HG03060 (cell line): ENCODE measurements at regions not wholly inside any gene's neighbourhood (a gene's known extent, or its start where the extent isn't known, plus 50 kb on each side); places are given as distances from the start of the nearest gene placed in this dataset.
"Not testable (repeated sequence)": the region's sequence is repeated elsewhere in the genome, so short reads cannot be mapped to it uniquely, and the experiment has no call there.

Experiments used
- ATAC-seq: cut with Tn5 transposase; IDR thresholded peaks from one replicate; pipeline ENCODE4 v1.9.1; 2021; ENCODE audit warnings: low read depth, moderate number of reproducible peaks; ENCODE audit not compliant: unreplicated experiment

DNA sequence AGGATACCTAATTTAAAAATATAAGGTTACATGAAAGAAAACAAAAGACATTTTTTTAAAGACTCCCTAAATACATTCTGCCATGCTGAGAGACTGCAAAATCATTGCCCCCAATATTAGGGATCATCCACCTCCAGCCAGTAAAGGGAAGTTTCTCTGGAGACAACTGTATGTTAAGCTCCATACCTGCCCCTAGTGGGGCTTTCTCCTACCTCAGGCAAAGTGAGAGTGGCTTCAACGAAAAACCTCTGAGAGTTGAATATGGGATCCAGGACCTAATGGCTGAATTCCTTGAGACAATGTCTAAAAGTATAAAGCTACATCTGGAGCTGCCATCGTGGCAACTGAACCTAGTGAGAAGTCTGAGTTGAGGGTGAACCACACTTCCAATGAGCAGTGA lies 248.1 kb upstream of the FIGN start:
- no peak for ATAC-seq

DNA sequence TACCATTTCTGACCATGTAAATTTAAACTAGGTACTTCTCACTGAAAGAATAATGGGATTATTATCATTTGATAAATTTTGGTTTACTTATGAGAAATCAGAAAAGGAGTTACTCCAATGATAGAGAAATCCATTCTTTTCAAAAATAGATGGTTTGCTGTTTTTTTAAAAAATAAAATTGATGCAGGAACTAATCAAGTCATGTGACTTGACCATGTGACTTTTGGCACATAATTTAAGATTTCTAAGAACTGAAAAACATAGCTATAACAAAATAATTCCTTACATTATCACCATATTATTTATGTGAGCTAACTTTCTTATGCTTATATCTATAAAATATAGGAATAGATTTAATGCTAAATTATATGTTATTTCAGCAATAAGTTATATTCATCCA lies 247.1 kb upstream of the FIGN start:
- no peak for ATAC-seq

DNA sequence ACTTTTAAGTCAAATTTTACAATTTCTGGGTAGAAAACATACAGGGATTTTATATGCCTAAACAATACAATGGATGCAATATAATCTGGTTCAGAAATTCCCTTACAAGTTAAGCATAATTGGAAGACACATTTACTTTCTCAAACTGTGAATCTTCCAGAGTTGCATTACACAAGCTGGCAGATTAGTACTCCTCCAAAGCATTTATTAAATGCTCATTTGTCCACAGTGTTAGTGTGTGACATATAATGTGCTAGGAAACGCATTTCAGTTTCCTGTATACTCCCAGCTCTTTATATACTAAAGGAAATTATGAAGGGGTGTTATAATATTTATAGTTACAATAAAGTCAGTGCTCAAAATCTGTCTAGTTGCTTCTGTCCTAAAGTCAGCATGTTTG lies 239.0 kb upstream of the FIGN start:
- no peak for ATAC-seq

DNA sequence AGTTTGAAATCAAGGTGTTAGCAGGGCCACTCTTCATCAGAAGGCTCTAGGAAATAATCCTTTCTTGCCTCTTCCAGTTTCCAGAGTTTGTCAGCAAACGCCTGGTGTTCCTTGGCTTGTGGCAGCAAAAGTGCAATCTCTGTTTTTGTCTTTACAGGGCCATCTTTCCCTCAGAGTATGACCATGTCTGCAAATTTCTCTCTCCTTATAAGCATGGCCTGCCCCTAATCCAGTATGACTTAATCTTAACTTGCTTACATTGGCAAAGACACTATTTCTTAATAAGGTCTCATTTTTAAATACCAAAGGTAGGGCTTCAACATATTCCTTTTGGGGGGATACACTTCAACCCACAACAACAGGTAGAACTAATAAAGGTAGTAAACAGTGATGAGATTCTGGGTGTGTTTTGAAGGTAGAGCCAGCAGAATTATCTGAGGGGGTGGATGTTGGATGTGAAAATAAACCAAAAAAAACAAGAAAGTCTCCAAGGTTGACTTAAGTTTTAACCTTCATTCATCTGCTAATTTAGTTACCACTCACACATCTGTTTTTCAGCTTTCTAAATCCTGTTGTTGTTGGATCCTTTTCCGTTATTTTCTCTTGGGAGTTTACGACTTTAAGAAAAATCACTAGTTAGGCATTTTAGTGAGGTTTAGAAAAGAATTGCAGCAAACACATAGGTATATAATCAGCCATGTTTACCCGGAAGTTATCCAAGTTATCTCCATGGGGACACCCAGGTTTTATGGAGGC lies 234.4 kb upstream of the FIGN start:
- no peak for ATAC-seq

DNA sequence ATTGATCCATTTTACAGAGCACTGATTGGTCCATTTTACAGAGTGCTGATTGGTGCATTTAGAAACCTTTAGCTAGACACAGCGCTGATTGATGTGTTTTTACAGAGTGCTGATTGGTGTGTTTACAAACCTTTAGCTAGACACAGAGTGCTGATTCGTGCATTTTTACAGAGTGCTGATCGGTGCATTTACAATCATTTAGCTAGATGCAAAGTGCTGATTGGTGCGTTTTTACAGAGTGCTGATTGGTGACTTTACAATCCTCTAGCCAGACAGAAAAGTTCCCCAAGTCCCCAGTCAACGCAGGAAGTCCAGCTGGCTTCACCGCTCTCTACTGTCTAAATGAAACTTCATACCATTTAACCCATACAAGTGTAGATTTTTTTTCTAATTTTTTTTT lies 228.5 kb upstream of the FIGN start:
- ATAC-seq = not testable (repeated sequence)

DNA sequence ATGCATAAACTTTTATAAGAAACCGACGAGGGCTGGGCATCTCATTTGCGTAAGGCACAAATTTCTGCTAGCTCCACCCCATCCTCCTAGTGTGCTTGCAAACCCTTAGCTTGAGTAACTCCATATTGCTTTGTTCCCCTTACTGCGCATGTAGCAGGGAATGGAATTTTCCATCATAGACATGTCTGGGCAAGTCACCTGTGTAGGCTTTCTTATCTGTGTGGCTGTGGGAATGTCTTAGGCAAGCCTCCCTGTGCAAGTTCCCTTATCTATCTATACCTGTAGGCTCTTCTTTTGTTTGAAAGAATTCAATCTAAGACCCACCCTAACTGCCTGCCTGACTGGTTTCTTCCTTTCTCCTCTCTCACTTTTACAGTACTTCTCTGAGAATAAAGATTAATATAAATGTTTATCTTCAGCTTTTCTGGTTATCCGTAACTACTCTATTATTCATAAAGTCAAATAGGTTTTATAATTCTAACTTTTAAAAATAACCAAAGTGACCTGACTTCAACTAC lies 217.6 kb upstream of the FIGN start:
- ATAC-seq = no peak

DNA sequence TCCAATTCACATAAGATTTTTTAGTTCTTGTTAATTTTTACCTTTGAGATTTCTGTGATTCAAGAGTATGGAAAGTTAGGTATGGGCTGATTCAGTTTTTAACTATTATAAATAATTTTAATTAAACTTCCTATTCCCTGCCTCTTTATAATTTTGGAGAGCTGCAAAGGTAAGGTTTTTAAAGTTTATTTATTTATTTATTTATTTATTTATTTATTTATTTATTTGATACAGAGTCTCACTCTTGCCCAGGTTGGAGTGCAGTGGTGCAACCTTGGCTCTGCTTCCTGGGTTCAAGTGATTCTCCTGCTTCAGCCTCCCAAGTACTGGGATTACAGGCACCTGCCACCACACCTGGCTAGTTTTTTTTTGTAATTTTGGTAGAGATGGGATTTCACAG lies 215.5 kb upstream of the FIGN start:
- ATAC-seq = no peak

DNA sequence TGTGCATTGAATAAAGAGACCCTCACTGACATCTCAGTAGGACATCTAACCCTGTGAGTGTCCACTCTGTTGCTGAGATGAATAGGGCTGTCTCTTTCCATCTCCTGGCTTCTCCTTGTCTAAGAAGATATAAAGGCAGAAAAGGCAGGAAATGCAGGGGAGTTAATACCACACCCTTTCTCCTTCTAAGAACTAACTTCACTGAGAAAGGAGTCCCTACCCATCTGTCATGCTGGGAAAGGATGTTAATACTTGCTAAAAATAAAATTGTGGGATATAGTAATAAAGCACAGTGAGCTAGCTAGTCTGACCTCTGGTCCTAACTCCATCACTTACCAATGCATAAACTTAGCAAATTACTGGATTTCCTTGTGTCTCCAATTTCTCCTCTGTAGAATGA lies 213.9 kb upstream of the FIGN start:
- ATAC-seq = no peak

DNA sequence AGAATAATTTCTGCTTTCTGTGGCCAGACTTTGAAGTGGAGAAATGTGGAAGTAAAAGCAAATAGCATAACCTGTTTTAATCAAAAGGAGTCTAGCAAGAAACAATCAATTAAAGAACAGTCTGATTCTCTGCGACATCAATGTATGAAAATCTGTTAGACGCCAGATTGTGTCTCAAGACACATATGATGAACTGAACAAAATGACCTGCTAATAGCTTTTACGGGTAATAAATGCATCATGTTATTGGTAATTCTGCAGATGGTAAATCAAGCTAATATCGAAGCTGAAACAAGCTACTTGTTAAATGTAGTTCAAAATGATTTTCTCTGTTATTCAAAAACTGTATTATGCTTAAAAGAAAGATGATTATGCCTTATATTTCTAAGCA lies 208.5 kb upstream of the FIGN start:
- ATAC-seq = no peak

DNA sequence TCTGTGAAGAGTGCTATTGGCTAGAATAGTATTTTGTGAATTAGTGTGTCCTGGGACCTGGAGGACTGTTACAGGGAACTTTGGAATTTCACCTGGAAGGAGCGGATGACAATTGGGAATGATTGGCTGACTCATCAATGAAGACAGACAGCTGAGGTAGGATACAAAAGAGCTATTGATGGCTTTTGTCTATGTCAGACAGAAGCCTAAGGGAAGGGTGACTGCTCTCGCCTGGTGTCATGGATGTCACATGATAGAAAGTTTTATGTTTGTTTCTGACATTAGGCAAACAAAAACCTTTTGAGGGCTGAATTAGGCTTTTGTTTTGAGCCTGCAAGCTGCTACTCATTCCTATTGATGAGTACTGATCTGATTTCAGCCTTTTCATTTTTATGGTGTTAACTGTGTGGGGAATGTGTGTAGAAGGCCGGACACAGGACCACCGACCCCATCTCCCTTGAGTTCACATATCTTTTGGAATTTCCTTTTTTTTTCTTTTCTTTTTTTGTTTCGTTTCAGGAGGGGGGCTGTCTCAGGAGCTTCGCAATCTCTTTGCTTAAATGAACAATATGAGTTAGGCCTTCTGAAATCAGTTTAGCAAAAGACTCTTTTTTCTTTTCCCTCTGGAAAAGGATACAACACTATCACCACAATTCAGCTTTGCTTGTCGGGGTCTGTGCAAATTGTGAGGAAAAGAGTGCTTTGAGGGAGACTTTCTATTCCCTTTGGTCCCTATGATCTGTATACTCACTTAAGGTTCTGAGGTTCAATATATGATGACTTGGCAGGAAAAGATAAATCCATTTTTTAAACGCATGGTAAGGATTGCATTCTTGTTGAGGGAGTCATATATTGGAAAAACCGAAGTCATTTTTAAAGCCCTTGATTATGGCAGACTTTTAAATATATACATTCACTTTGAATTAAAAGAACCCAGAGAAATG lies 207.9 kb upstream of the FIGN start:
- no peak for ATAC-seq

DNA sequence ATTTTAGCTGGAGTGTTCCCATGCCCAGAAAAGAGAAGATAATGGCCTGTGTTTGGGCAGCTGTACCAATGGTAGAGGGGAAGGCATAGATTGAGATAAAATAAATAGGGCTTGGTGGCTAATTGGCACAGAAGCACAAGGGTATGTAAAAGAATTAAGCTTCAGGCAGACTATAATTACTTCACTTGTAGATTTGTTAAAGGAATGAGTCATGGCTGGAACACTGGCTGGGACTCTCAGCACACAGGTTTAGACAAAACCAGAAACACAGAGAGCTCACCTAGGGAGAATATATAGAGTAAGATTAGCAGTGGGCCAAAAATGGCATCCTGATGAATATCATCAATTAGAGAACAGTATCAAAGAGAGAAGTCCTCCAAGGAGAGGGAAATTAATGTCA lies 198.3 kb upstream of the FIGN start:
- no peak for ATAC-seq

DNA sequence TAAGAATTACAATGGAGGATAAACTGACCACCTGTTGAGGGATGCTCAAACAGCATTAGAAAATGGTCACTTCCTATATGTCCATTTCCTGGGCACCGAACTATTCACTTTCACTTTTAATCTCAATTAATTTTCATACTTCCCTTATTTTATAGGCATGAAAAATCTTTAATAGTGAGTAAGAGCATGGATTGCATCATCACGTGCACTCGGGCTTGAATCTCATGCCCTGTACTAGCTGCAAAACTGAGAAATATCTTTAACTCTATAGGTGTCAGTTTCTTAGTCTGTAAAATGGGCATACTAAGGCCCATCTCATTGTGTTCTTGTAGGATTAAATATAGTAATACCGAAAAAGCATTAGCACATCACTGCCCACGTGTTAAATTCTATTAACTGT lies 183.9 kb upstream of the FIGN start:
- ATAC-seq = no peak

DNA sequence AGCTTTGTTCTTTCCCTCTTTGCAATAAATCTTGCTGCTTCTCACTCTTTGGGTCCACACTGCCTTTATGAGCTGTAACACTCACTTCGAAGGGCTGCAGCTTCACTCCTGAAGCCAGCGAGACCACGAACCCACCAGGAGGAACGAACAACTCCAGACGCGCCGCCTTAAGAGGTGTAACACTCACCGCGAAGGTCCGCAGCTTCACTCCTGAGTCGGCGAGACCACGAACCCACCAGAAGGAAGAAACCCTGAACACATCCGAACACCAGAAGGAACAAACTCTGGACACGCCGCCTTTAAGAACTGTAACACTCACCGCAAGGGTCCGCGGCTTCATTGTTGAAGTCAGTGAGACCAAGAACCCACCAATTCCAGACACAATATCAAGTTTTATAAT lies 178.7 kb upstream of the FIGN start:
- ATAC-seq = not testable (repeated sequence)

DNA sequence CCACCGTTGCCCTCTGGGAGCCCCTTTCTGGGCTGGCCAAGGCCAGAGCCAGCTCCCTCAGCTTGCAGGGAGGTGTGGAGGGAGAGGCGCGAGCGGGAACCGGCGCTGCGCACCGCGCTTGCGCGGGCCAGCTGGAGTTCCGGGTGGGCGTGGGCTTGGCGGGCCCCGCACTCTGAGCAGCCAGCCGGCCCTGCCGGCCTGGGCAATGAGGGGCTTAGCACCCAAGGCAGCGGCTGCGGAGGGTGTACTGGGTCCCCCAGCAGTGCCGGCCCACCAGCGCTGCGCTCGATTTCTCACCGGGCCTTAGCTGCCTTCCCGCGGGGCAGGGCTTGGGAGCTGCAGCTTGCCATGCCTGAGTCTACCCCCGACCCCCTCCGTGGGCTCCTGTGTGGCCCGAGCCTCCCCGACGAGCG lies 177.7 kb upstream of the FIGN start:
- not testable (repeated sequence) for ATAC-seq

DNA sequence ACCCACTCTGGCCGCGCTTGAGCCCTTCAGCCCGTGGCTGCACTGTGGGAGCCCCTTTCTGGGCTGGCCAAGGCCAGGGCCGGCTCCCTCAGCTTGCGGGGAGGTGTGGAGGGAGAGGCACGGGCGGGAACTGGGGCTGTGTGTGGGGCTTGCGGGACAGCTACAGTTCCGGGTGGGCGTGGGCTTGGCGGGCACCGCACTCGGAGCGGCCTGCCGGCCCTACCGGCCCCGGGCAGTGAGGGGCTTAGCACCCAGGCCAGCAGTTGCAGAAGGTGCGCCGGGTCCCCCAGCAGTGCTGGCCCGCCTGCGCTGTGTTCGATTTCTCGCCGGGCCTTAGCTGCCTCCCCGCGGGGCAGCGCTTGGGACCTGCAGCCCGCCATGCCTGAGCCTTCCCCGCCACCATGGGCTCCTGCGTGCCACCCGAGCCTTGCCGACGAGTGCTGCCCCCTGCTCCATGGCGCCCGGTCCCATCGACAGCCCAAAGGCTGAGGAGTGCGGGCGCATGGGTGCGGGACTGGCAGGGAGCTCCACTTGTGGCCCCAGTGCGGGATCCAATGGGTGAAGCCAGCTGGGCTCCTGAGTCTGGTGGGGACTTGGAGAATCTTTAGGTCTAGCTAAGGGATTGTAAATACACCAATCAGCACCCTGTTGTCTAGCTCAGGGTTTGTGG lies 173.7 kb upstream of the FIGN start:
- no peak for ATAC-seq

DNA sequence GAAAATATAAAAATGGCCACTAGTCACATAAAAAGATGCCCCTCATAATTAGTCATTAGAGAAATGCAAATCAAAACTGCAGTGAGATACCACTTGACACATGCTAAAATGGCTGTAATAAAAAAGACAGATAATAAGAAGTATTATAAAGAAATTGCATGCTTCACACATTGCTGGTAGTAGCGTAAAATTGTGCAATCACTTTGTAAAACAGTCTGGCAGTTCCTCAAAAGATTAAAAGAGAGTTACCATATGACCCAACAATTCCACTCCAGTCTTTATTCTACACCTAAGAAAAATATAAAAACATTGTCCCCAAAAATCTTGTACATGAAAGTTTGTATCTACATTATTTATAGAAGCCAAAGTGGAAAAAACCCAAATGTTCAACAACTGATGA lies 170.6 kb upstream of the FIGN start:
- ATAC-seq = no peak

DNA sequence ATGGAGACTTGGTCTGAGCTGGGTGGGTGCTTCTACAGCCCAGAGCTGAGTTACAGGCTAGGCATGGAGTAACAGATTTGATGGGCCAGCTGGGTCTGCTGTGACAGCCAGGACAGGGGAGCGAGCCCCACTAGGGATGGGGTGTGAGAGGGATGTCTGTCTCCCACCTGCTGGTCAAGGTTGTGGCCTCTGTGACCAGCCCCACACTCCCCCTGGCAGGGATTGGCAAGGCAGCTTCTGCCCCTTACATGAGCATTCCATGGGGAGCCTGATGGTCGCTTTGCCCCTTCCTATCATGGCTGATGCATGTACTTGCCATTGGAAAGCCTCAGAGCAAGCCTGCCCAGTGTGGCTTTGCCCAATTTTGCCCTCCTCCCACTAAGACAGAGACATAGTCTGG lies 162.0 kb upstream of the FIGN start:
- ATAC-seq = no peak

DNA sequence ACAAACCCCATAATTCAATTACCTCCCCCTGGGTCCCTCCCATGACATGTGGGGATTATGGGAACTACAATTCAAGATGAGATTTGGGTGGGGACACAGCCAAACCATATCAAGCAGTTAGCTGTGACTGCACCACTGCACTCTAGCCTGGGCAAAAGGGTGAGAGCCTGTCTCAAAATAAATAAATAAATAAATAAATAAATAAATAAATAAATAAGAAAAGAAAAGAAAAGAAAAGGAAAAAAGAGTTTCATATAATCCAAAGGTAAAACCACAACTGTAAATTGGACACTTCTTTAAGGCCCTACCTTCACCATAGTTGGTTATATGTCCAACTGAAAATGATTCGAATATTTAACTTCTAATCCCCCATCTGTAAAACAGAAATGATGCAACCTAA lies 157.6 kb upstream of the FIGN start:
- not testable (repeated sequence) for ATAC-seq

DNA sequence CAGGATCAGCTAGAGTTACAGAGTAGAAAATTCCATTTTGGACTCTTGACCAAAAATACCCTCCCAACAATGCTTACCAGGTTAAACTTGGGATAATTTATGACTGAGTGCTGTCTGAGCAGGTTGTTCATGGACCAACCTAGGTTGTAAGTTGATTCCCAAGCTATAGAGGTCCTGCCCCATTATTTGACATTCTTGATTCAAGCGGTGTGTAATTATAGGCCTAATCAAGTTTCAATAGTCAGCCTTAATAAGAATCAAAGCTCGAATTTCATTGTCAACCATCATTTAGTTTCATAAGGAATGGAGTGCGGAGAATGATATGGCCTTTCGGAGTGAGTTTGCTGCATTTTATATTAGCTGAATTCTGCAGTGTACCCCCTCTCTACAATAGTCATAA lies 152.8 kb upstream of the FIGN start:
- no peak for ATAC-seq

DNA sequence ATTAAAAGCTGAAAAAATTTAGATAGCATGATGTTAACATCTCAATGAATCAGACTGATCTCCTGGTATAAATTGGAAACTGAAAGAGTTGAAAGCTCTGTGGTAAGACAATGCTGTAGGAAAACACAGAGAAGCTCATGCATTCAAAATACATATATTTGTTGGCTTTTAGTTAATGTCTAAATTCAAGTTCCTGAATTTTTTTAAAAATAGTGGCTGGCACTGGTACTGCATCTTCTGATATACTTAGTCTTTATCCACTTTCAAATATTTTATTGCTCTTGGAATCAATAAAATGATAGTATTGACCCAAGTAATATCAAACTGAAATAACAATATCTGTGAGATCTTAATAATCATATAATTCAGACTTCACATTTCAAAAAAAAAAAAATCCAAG lies 151.4 kb upstream of the FIGN start:
- no peak for ATAC-seq

DNA sequence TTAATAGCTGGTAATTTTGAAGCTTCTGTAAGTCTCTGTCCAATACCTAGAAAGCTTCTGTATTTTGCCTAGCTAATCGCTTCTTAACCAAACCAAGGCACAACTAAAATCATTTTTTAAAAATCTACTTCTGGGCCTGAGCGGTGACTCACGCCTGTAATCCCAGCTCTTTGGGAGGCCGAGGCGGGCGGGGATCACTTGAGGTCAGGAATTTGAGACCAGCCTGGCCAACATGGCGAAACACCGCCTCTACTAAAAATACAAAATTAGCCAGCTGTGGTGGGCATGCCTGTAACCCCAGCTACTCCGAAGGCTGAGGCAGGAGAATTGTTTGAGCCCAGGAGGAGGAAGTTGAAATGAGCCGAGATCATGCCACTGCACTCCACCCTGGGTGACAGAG lies 148.6 kb upstream of the FIGN start:
- ATAC-seq = no peak
